Hepatocyte (in vitro differentiated cells): ENCODE measurements at regions not wholly inside any gene's neighbourhood (a gene's known extent, or its start where the extent isn't known, plus 50 kb on each side); places are given as distances from the start of the nearest gene placed in this dataset.

ENCODE experiments used
- CTCF ChIP-seq: fragments of 200-600 bp; sonication (generic); IDR thresholded peaks from 2 replicates; pipeline ENCODE4 v1.5.1; 2016; ENCODE audit warnings: antibody characterized with exemption, mild to moderate bottlenecking; ENCODE audit not compliant: poor library complexity
- EZH2 ChIP-seq: fragments of 200-600 bp; sonication (generic); IDR thresholded peaks from 2 replicates; pipeline ENCODE4 v1.6.1; 2016; ENCODE audit warnings: antibody characterized with exemption, mild to moderate bottlenecking, borderline replicate concordance
- EZH2phosphoT487 ChIP-seq: fragments of 200-600 bp; sonication (generic); IDR thresholded peaks from one replicate; pipeline ENCODE4 v1.6.1; 2018; ENCODE audit warnings: antibody characterized with exemption, mild to moderate bottlenecking, low read depth, moderate library complexity; ENCODE audit not compliant: unreplicated experiment, severe bottlenecking

- no peak for TF ChIP-seq CTCF
- no peak for TF ChIP-seq EZH2
- no peak for TF ChIP-seq EZH2phosphoT487
Measured at GRCh38 chr3:144351011-144351410, 379.4 kb downstream of the DIPK2A start.
